ENCODE measurements at regions not wholly inside any gene's neighbourhood (a gene's known extent, or its start where the extent isn't known, plus 50 kb on each side); places are given as distances from the start of the nearest gene placed in this dataset.

- TF ChIP-seq, protein P1, sequence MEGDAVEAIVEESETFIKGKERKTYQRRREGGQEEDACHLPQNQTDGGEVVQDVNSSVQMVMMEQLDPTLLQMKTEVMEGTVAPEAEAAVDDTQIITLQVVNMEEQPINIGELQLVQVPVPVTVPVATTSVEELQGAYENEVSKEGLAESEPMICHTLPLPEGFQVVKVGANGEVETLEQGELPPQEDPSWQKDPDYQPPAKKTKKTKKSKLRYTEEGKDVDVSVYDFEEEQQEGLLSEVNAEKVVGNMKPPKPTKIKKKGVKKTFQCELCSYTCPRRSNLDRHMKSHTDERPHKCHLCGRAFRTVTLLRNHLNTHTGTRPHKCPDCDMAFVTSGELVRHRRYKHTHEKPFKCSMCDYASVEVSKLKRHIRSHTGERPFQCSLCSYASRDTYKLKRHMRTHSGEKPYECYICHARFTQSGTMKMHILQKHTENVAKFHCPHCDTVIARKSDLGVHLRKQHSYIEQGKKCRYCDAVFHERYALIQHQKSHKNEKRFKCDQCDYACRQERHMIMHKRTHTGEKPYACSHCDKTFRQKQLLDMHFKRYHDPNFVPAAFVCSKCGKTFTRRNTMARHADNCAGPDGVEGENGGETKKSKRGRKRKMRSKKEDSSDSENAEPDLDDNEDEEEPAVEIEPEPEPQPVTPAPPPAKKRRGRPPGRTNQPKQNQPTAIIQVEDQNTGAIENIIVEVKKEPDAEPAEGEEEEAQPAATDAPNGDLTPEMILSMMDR (IDR thresholded peaks at IDR 0.05; ENCODE audit: insufficient read depth, low read length, poor library complexity, severe bottlenecking) = no peak
- no peak for TF ChIP-seq EZH2phosphoT487 (conservative IDR thresholded peaks at IDR 0.05; ENCODE audit: low read length)
These were observed 153.6 kb upstream of the EDNRA start for GRCh38 chr4:147327322-147327721.

All from SU-DHL-6 (cell line).